Osteocyte (in vitro differentiated cells): ENCODE measurements at regions not wholly inside any gene's neighbourhood (a gene's known extent, or its start where the extent isn't known, plus 50 kb on each side); places are given as distances from the start of the nearest gene placed in this dataset.

Experiments used
- DNase-seq: peaks from one replicate; pipeline ENCODE4 v3.0.0; 2021; ENCODE audit warnings: mixed read lengths; ENCODE audit not compliant: unreplicated experiment; ENCODE audit errors: extremely low spot score
- H3K27ac Mint-ChIP-seq: one replicate; pipeline ENCODE4 v1.8.0; 2021; ENCODE audit warnings: mild to moderate bottlenecking, mixed read lengths; ENCODE audit not compliant: unreplicated experiment
- H3K27me3 Mint-ChIP-seq: one replicate; pipeline ENCODE4 v1.8.0; 2021; ENCODE audit warnings: mixed read lengths; ENCODE audit not compliant: unreplicated experiment
- H3K36me3 Mint-ChIP-seq: one replicate; pipeline ENCODE4 v1.8.0; 2021; ENCODE audit warnings: mixed read lengths; ENCODE audit not compliant: unreplicated experiment
- H3K4me1 Mint-ChIP-seq: one replicate; pipeline ENCODE4 v1.8.0; 2021; ENCODE audit warnings: mixed read lengths; ENCODE audit not compliant: unreplicated experiment
- H3K4me3 Mint-ChIP-seq: one replicate; pipeline ENCODE4 v1.8.0; 2021; ENCODE audit warnings: mild to moderate bottlenecking, moderate library complexity, mixed read lengths; ENCODE audit not compliant: unreplicated experiment
- H3K9me3 Mint-ChIP-seq: one replicate; pipeline ENCODE4 v1.8.0; 2021; ENCODE audit warnings: mixed read lengths; ENCODE audit not compliant: unreplicated experiment
- TF ChIP-seq, protein P1 (sequence below): fragments of 200-600 bp; sonication (generic); IDR thresholded peaks from 2 replicates; pipeline ENCODE4 v1.5.0; 2021; ENCODE audit warnings: antibody characterized with exemption, mild to moderate bottlenecking, moderate library complexity

- Mint-ChIP-seq H3K4me1 (no peaks in the 10 kb centered on the region), H3K27me3 (no peaks in the 10 kb centered on the region), H3K4me3 (no peak overlapping the region), H3K27ac (no peak overlapping the region), H3K36me3 (no peaks in the 10 kb centered on the region), H3K9me3 (no peaks in the 10 kb centered on the region)
- DNase-seq = no peak
- TF ChIP-seq, protein P1, sequence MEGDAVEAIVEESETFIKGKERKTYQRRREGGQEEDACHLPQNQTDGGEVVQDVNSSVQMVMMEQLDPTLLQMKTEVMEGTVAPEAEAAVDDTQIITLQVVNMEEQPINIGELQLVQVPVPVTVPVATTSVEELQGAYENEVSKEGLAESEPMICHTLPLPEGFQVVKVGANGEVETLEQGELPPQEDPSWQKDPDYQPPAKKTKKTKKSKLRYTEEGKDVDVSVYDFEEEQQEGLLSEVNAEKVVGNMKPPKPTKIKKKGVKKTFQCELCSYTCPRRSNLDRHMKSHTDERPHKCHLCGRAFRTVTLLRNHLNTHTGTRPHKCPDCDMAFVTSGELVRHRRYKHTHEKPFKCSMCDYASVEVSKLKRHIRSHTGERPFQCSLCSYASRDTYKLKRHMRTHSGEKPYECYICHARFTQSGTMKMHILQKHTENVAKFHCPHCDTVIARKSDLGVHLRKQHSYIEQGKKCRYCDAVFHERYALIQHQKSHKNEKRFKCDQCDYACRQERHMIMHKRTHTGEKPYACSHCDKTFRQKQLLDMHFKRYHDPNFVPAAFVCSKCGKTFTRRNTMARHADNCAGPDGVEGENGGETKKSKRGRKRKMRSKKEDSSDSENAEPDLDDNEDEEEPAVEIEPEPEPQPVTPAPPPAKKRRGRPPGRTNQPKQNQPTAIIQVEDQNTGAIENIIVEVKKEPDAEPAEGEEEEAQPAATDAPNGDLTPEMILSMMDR = no peak
Observed at GRCh38 chr3:69690-70089, 126.9 kb upstream of the CHL1 start.

DNA sequence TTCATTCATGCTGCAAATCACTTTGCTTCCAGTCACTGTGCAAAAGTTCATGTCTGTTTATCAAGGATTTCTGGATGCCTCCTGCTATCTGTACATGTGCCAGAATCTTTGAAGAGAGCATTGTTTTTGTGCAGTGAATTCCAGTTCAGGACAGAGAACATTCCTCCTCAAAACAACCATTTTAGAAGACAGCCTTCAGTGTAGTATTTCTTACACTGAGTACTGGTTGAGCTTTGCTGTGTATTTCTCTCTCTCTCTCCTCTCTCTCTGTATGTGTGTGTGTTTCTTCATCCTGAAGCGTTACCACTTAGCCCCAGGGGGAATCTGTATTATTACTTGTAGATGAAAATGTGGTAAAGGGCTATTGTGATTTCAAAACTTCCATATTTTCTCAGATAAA is 123.8 kb upstream of the CHL1 start:
- Mint-ChIP-seq H3K27ac (no peak overlapping the region), H3K4me1 (no peaks in the 10 kb centered on the region)

GRCh38 chr3:73271-73670 is 123.3 kb upstream of the CHL1 start:
- Mint-ChIP-seq H3K4me1 (no peaks in the 10 kb centered on the region), H3K9me3 (no peaks in the 10 kb centered on the region), H3K27ac (no peak overlapping the region), H3K36me3 (no peaks in the 10 kb centered on the region), H3K27me3 (no peaks in the 10 kb centered on the region), H3K4me3 (no peak overlapping the region)
- DNase-seq = no peak
- TF ChIP-seq, protein P1 = no peak

More for the DNA sequence above, 123.8 kb upstream of the CHL1 start:
- no peak overlapping the region for H3K4me3 Mint-ChIP-seq
- TF ChIP-seq, protein P1 = no peak
- no peak for DNase-seq
- no peaks in the 10 kb centered on the region for H3K9me3 Mint-ChIP-seq
- no peaks in the 10 kb centered on the region for H3K27me3 Mint-ChIP-seq
- no peaks in the 10 kb centered on the region for H3K36me3 Mint-ChIP-seq

DNA sequence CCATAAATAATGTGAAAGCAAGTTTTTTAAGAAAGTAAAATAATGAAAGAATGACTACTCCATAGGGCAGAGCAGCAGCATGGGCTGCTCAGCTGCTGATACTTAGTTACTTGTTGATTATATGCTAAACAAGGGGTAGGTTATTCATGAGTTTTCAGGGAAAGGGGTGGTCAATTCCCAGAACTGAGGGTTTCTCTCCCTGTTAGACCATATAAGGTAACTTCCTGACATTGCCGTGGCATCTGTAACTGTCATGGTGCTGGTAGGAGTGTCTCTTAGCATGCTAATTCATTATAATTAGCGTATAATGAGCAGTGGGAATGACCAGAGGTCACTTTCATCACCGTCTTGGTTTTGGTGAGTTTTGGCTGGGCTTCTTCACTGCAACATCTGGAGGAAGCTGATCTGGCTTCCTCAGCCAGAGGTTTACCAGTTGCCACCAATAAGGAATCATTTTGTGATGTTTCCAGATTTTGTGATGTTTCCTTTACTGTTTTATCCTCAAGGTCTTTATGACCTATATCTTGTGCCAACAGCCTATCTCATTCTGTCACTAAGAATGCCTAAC is 121.8 kb upstream of the CHL1 start:
- no peaks in the 10 kb centered on the region for H3K27me3 Mint-ChIP-seq

GRCh38 chr3:75260-75659 is 121.3 kb upstream of the CHL1 start:
- DNase-seq = no peak
- no peaks in the 10 kb centered on the region for H3K36me3 Mint-ChIP-seq

More for the DNA sequence above, 121.8 kb upstream of the CHL1 start:
- Mint-ChIP-seq H3K4me1 (no peaks in the 10 kb centered on the region), H3K36me3 (no peaks in the 10 kb centered on the region), H3K9me3 (peaks cover 9% of the 10 kb centered on the region), H3K4me3 (no peak overlapping the region), H3K27ac (no peak overlapping the region)
- DNase-seq = no peak
- TF ChIP-seq, protein P1 = no peak

More at GRCh38 chr3:75260-75659, 121.3 kb upstream of the CHL1 start:
- Mint-ChIP-seq H3K9me3 (peaks cover 12% of the 10 kb centered on the region), H3K27me3 (no peaks in the 10 kb centered on the region), H3K27ac (no peak overlapping the region), H3K4me3 (no peak overlapping the region), H3K4me1 (no peaks in the 10 kb centered on the region)
- TF ChIP-seq, protein P1 = no peak
